PC-3 (cell line): ENCODE measurements at regions not wholly inside any gene's neighbourhood (a gene's known extent, or its start where the extent isn't known, plus 50 kb on each side); places are given as distances from the start of the nearest gene placed in this dataset.

Experiments
- ATAC-seq: fragments of 200-7000 bp; cut with Tn5 transposase; 2 replicates; pipeline ENCODE4 v1.9.1; 2020; ENCODE audit warnings: mild to moderate bottlenecking, moderate library complexity
- BruUV-seq: library from RNA; stranded (reverse); fragments of 400-500 nt; replicated peaks from 2 replicates; lab custom pipeline; 2021; lab: Mats Ljungman, UMichigan
- CTCF ChIA-PET: fragments of 300-600 bp; sonication (Branson Sonifier 250); formaldehyde crosslinking; loops from one replicate; lab custom pipeline; 2022; ENCODE audit warnings: antibody characterized with exemption; lab: Charles Lee
- POLR2A ChIA-PET: fragments of 300-600 bp; sonication (Branson Sonifier 250); formaldehyde crosslinking; loops from one replicate; lab custom pipeline; 2022; ENCODE audit warnings: antibody characterized with exemption; ENCODE audit not compliant: unreplicated experiment; lab: Charles Lee
- DNase-seq: peaks from one replicate; pipeline ENCODE4 v3.0.0-alpha.2; 2015
- H2AFZ ChIP-seq: fragments of 300-600 bp; sonication (generic); 2 replicates; pipeline ENCODE4 v1.6.0; 2016; ENCODE audit warnings: antibody characterized with exemption, low read length
- H3F3A ChIP-seq: fragments of 300-600 bp; sonication (generic); one replicate; pipeline ENCODE4 v1.6.0; 2017; ENCODE audit warnings: antibody characterized with exemption, low read length, control low read depth, mild to moderate bottlenecking; ENCODE audit not compliant: unreplicated experiment
- H3K27ac ChIP-seq: fragments of 300-600 bp; sonication (generic); 2 replicates; pipeline ENCODE4 v1.5.1; 2016; ENCODE audit warnings: mild to moderate bottlenecking, low read length
- H3K27me3 ChIP-seq: fragments of 300-600 bp; sonication (generic); 2 replicates; pipeline ENCODE4 v1.6.1; 2016; ENCODE audit warnings: low read length, mixed read lengths
- H3K36me3 ChIP-seq: fragments of 300-600 bp; sonication (generic); 2 replicates; pipeline ENCODE4 v1.6.1; 2016; ENCODE audit warnings: low read depth, mixed run types, low read length, mixed read lengths
- H3K4me1 ChIP-seq: fragments of 300-600 bp; sonication (generic); 2 replicates; pipeline ENCODE4 v1.5.1; 2016; ENCODE audit warnings: low read length; ENCODE audit not compliant: insufficient read depth
- H3K4me2 ChIP-seq: fragments of 300-600 bp; sonication (generic); 2 replicates; pipeline ENCODE4 v1.6.0; 2016; ENCODE audit warnings: low read length
- H3K4me3 ChIP-seq: fragments of 300-600 bp; sonication (generic); 2 replicates; pipeline ENCODE4 v1.5.1; 2016; ENCODE audit warnings: mild to moderate bottlenecking, low read length, mixed read lengths
- H3K79me2 ChIP-seq: fragments of 300-600 bp; sonication (generic); 2 replicates; pipeline ENCODE4 v1.6.1; 2017; ENCODE audit warnings: low read length, mixed read lengths
- H3K9ac ChIP-seq: fragments of 300-600 bp; sonication (generic); 2 replicates; pipeline ENCODE4 v1.6.0; 2016; ENCODE audit warnings: mild to moderate bottlenecking, low read length
- H3K9me2 ChIP-seq: fragments of 300-600 bp; sonication (generic); replicated peaks from 2 replicates; pipeline ENCODE4 v1.6.1; 2016; ENCODE audit warnings: mixed run types, low read length, mixed read lengths
- H3K9me3 ChIP-seq: fragments of 300-600 bp; sonication (generic); 2 replicates; pipeline ENCODE4 v1.6.1; 2016; ENCODE audit warnings: low read length, mixed read lengths
- H4K20me1 ChIP-seq: fragments of 300-600 bp; sonication (generic); 2 replicates; pipeline ENCODE4 v1.6.1; 2016; ENCODE audit warnings: low read length, mixed read lengths
- EZH2 ChIP-seq: fragments of 300-600 bp; sonication (generic); IDR thresholded peaks from one replicate; pipeline ENCODE4 v1.6.1; 2017; ENCODE audit warnings: antibody characterized with exemption, mild to moderate bottlenecking, low read length; ENCODE audit not compliant: unreplicated experiment
- EZH2phosphoT487 ChIP-seq: fragments of 300-600 bp; sonication (generic); IDR thresholded peaks from 2 replicates; pipeline ENCODE4 v1.6.1; 2018; ENCODE audit warnings: mild to moderate bottlenecking, antibody characterized with exemption, low read length, borderline replicate concordance
- intact Hi-C: fragments of 100-400 bp; cut with micrococcal nuclease; formaldehyde crosslinking; loops from 2 replicates; pipeline ENCODE4 v1.9.0; 2023
- TF ChIP-seq, protein P1 (sequence below): fragments of 300-600 bp; sonication (generic); conservative IDR thresholded peaks from 2 replicates; pipeline ENCODE4 v1.5.1; 2017; ENCODE audit warnings: antibody characterized with exemption, low read depth, mild to moderate bottlenecking, low read length

GRCh38 chr16:27721531-27722181, 171.7 kb downstream of the KATNIP start:
- no peaks in the 10 kb centered on the region for H3K36me3 ChIP-seq
- H3K27ac ChIP-seq: no peak overlapping the region
- no peak overlapping the region for H3K4me3 ChIP-seq
- no peaks in the 10 kb centered on the region for H3K9me2 ChIP-seq
- no peaks in the 10 kb centered on the region for H3F3A ChIP-seq
- DNase-seq (no peak), ATAC-seq (no peak)
- H3K79me2 ChIP-seq: no peaks in the 10 kb centered on the region
- H3K9me3 ChIP-seq: no peaks in the 10 kb centered on the region
- no peak overlapping the region for H2AFZ ChIP-seq
- TF ChIP-seq, protein P1, sequence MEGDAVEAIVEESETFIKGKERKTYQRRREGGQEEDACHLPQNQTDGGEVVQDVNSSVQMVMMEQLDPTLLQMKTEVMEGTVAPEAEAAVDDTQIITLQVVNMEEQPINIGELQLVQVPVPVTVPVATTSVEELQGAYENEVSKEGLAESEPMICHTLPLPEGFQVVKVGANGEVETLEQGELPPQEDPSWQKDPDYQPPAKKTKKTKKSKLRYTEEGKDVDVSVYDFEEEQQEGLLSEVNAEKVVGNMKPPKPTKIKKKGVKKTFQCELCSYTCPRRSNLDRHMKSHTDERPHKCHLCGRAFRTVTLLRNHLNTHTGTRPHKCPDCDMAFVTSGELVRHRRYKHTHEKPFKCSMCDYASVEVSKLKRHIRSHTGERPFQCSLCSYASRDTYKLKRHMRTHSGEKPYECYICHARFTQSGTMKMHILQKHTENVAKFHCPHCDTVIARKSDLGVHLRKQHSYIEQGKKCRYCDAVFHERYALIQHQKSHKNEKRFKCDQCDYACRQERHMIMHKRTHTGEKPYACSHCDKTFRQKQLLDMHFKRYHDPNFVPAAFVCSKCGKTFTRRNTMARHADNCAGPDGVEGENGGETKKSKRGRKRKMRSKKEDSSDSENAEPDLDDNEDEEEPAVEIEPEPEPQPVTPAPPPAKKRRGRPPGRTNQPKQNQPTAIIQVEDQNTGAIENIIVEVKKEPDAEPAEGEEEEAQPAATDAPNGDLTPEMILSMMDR: no peak
- TF ChIP-seq EZH2phosphoT487 (no peak), EZH2 (no peak)
- no peaks in the 10 kb centered on the region for H3K27me3 ChIP-seq
- H4K20me1 ChIP-seq: no peaks in the 10 kb centered on the region
- no peak overlapping the region for H3K9ac ChIP-seq
- BruUV-seq: no TSS peak
- H3K4me2 ChIP-seq: no peak overlapping the region
- CTCF ChIA-PET: no interaction called here
- H3K4me1 ChIP-seq: peaks cover 3% of the 10 kb centered on the region; the same call in 1 of the 2 replicates
- POLR2A ChIA-PET: no interaction called here
- intact Hi-C loops: no loop called here

GRCh38 chr16:27722207-27722606, 172.3 kb downstream of the KATNIP start:
- no TSS peak for BruUV-seq
- DNase-seq (no peak), ATAC-seq (no peak)
- Histone ChIP-seq H3K9me3 (no peaks in the 10 kb centered on the region), H3K4me3 (no peak overlapping the region), H3K79me2 (no peaks in the 10 kb centered on the region), H3K36me3 (no peaks in the 10 kb centered on the region), H3K4me2 (no peak overlapping the region), H3K9ac (no peak overlapping the region), H3K4me1 (peaks cover 4% of the 10 kb centered on the region; the same call in 1 of the 2 replicates), H3K9me2 (no peaks in the 10 kb centered on the region), H3F3A (no peaks in the 10 kb centered on the region), H4K20me1 (no peaks in the 10 kb centered on the region), H3K27ac (no peak overlapping the region), H3K27me3 (no peaks in the 10 kb centered on the region), H2AFZ (no peak overlapping the region)
- intact Hi-C loops: no loop called here
- CTCF ChIA-PET: no interaction called here
- TF ChIP-seq EZH2phosphoT487: no peak
- TF ChIP-seq, protein P1: no peak
- TF ChIP-seq EZH2: no peak
- POLR2A ChIA-PET: no interaction called here

DNA sequence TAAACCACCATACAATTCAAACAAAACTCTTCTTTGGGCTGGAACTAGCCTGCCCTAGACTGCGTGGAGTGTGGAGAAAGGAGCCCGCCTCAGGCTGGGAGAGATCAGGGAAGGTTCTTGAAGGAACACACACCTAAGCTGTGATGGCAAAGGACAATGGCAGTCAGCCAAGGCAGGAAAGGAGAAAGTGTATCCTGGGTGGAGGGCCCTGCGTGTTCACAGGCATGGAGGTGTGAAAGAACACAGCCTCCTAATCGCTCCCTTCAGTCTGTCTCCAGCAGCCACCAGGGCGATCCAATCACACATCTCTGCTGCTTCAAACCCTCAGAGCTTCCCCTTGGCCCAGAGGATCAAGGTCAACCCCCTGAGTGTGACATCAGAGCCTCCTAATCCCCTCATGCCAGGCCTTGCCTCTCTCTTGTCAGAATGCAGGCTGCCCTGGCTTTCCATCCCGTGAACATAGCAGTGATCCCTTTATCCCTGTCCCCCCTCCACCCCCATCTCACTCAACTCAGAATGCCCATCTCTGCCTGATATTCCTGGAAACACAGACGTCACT, 173.0 kb downstream of the KATNIP start:
- no peaks in the 10 kb centered on the region for H3K9me3 ChIP-seq
- no peaks in the 10 kb centered on the region for H4K20me1 ChIP-seq
- H3K9ac ChIP-seq: no peak overlapping the region
- H3K79me2 ChIP-seq: no peaks in the 10 kb centered on the region
- H3F3A ChIP-seq: no peaks in the 10 kb centered on the region
- H3K4me2 ChIP-seq: no peak overlapping the region
- H3K27me3 ChIP-seq: no peaks in the 10 kb centered on the region
- no peak overlapping the region for H3K4me3 ChIP-seq
- ATAC-seq: no peak
- no peak overlapping the region for H3K27ac ChIP-seq
- intact Hi-C loops: no loop called here
- H3K4me1 ChIP-seq: peaks cover 4% of the 10 kb centered on the region; the same call in 1 of the 2 replicates
- H3K36me3 ChIP-seq: no peaks in the 10 kb centered on the region
- no peaks in the 10 kb centered on the region for H3K9me2 ChIP-seq
- no peak overlapping the region for H2AFZ ChIP-seq
- ChIA-PET CTCF (interaction anchor here (0.6 kb wide), 1 partner anchor 250 kb away, joined by 3 read pairs; no protein-coding TSS in a partner anchor), POLR2A (no interaction called here)
- no peak for DNase-seq
- TF ChIP-seq, protein P1: no peak
- TF ChIP-seq EZH2 (no peak), EZH2phosphoT487 (no peak)
- no TSS peak for BruUV-seq
